A673 (cell line): ENCODE measurements at regions not wholly inside any gene's neighbourhood (a gene's known extent, or its start where the extent isn't known, plus 50 kb on each side); places are given as distances from the start of the nearest gene placed in this dataset.

ENCODE experiments used
- CTCF ChIP-seq: fragments of 300-800, 200-600 bp; sonication (generic); conservative IDR thresholded peaks from 2 replicates; pipeline ENCODE4 v1.5.1; 2017; ENCODE audit warnings: low read depth, mild to moderate bottlenecking, antibody characterized with exemption, low read length, moderate library complexity, mixed read lengths
- EZH2 ChIP-seq: fragments of 200-600 bp; sonication (generic); IDR thresholded peaks from 2 replicates; pipeline ENCODE4 v1.6.1; 2017; ENCODE audit warnings: borderline replicate concordance, low read depth, mild to moderate bottlenecking, mixed read lengths, antibody characterized with exemption, low read length; ENCODE audit not compliant: poor library complexity, severe bottlenecking

GRCh38 chr20:19890445-19891051 lies 126.6 kb upstream of the NAA20 start:
- TF ChIP-seq CTCF (no peak), EZH2 (no peak)
